ENCODE measurements at regions not wholly inside any gene's neighbourhood (a gene's known extent, or its start where the extent isn't known, plus 50 kb on each side); places are given as distances from the start of the nearest gene placed in this dataset.

GRCh38 chr20:16171180-16171579 lies 402.1 kb downstream of the KIF16B start:
- Histone ChIP-seq H3K4me1 (ENCODE audit: insufficient read depth, low read length) (no peaks in the 10 kb centered on the region), H3K36me3 (ENCODE audit: insufficient read depth, low read length) (no peaks in the 10 kb centered on the region), H3K4me3 (ENCODE audit: low read length) (no peak overlapping the region), H3K9me3 (ENCODE audit: low read length) (no peaks in the 10 kb centered on the region), H3K27me3 (ENCODE audit: insufficient read depth, low read length, poor library complexity, severe bottlenecking) (no peaks in the 10 kb centered on the region), H3K27ac (ENCODE audit: low read depth, low read length) (no peak overlapping the region)
- Mint-ChIP-seq H3K36me3 (no peaks in the 10 kb centered on the region), H3K4me3 (no peak overlapping the region), H3K27ac (no peak overlapping the region), H3K4me1 (no peaks in the 10 kb centered on the region), H3K9me3 (peaks cover 0 to 6% (median 3%) of the 10 kb centered on the region in 5 donors), H3K27me3 (no peaks in the 10 kb centered on the region)
- no peak for DNase-seq
- ChIA-PET POLR2A (no interaction called here), CTCF (no interaction called here)

GRCh38 chr20:16170406-16170971 lies 402.8 kb downstream of the KIF16B start:
- ChIA-PET POLR2A (no interaction called here), CTCF (no interaction called here)
- Histone ChIP-seq H3K27ac (ENCODE audit: low read depth, low read length) (no peak overlapping the region), H3K4me1 (ENCODE audit: insufficient read depth, low read length) (no peaks in the 10 kb centered on the region), H3K9me3 (ENCODE audit: low read length) (no peaks in the 10 kb centered on the region), H3K4me3 (ENCODE audit: low read length) (no peak overlapping the region), H3K36me3 (ENCODE audit: insufficient read depth, low read length) (no peaks in the 10 kb centered on the region), H3K27me3 (ENCODE audit: insufficient read depth, low read length, poor library complexity, severe bottlenecking) (no peaks in the 10 kb centered on the region)
- Mint-ChIP-seq H3K4me1 (no peaks in the 10 kb centered on the region), H3K9me3 (peaks cover 0 to 6% (median 3%) of the 10 kb centered on the region in 5 donors), H3K4me3 (no peak overlapping the region), H3K27ac (no peak overlapping the region), H3K36me3 (no peaks in the 10 kb centered on the region), H3K27me3 (no peaks in the 10 kb centered on the region)
- DNase-seq = no peak

- Histone ChIP-seq H3K36me3 (ENCODE audit: insufficient read depth, low read length) (no peaks in the 10 kb centered on the region), H3K27ac (ENCODE audit: low read depth, low read length) (no peak overlapping the region), H3K4me1 (ENCODE audit: insufficient read depth, low read length) (no peaks in the 10 kb centered on the region), H3K4me3 (ENCODE audit: low read length) (no peak overlapping the region), H3K27me3 (ENCODE audit: insufficient read depth, low read length, poor library complexity, severe bottlenecking) (no peaks in the 10 kb centered on the region), H3K9me3 (ENCODE audit: low read length) (no peaks in the 10 kb centered on the region)
- Mint-ChIP-seq H3K9me3 (peaks cover 2 to 6% (median 5%) of the 10 kb centered on the region in 5 donors), H3K27me3 (peaks cover 0 to 2% of the 10 kb centered on the region in 2 donors), H3K4me3 (no peak overlapping the region), H3K27ac (no peak overlapping the region), H3K4me1 (no peaks in the 10 kb centered on the region), H3K36me3 (no peaks in the 10 kb centered on the region)
- CTCF ChIA-PET = no interaction called here
- DNase-seq = no peak
- POLR2A ChIA-PET = no interaction called here
These were observed 405.7 kb downstream of the KIF16B start for GRCh38 chr20:16167423-16168130.

GRCh38 chr20:16166737-16167136 lies 406.5 kb downstream of the KIF16B start:
- H3K27ac ChIP-seq (ENCODE audit: low read depth, low read length) = no peak overlapping the region
- no peaks in the 10 kb centered on the region for H3K9me3 ChIP-seq (ENCODE audit: low read length)
- H3K36me3 Mint-ChIP-seq = no peaks in the 10 kb centered on the region
- no peak for DNase-seq
- ChIA-PET POLR2A (no interaction called here), CTCF (no interaction called here)
- no peaks in the 10 kb centered on the region for H3K4me1 ChIP-seq (ENCODE audit: insufficient read depth, low read length)
- H3K36me3 ChIP-seq (ENCODE audit: insufficient read depth, low read length) = no peaks in the 10 kb centered on the region
- H3K4me3 Mint-ChIP-seq = no peak overlapping the region
- H3K4me3 ChIP-seq (ENCODE audit: low read length) = no peak overlapping the region
- H3K27me3 Mint-ChIP-seq = peaks cover 0 to 2% of the 10 kb centered on the region in 2 donors
- H3K27ac Mint-ChIP-seq = no peak overlapping the region
- peaks cover 2 to 9% (median 5%) of the 10 kb centered on the region in 5 donors for H3K9me3 Mint-ChIP-seq
- H3K27me3 ChIP-seq (ENCODE audit: insufficient read depth, low read length, poor library complexity, severe bottlenecking) = no peaks in the 10 kb centered on the region
- H3K4me1 Mint-ChIP-seq = no peaks in the 10 kb centered on the region

- Mint-ChIP-seq H3K4me3 (no peak overlapping the region), H3K27ac (no peak overlapping the region), H3K9me3 (peaks cover 3 to 9% (median 5%) of the 10 kb centered on the region in 5 donors), H3K4me1 (no peaks in the 10 kb centered on the region), H3K27me3 (no peaks in the 10 kb centered on the region), H3K36me3 (no peaks in the 10 kb centered on the region)
- Histone ChIP-seq H3K9me3 (ENCODE audit: low read length) (no peaks in the 10 kb centered on the region), H3K4me3 (ENCODE audit: low read length) (no peak overlapping the region), H3K36me3 (ENCODE audit: insufficient read depth, low read length) (no peaks in the 10 kb centered on the region), H3K27me3 (ENCODE audit: insufficient read depth, low read length, poor library complexity, severe bottlenecking) (no peaks in the 10 kb centered on the region), H3K4me1 (ENCODE audit: insufficient read depth, low read length) (no peaks in the 10 kb centered on the region), H3K27ac (ENCODE audit: low read depth, low read length) (no peak overlapping the region)
- DNase-seq = no peak
- ChIA-PET CTCF (no interaction called here), POLR2A (no interaction called here)
These were observed 414.3 kb downstream of the KIF16B start for GRCh38 chr20:16158976-16159286.

- no peaks in the 10 kb centered on the region for H3K4me1 ChIP-seq (ENCODE audit: insufficient read depth, low read length)
- ChIA-PET POLR2A (no interaction called here), CTCF (no interaction called here)
- Mint-ChIP-seq H3K4me1 (no peaks in the 10 kb centered on the region), H3K4me3 (no peak overlapping the region), H3K27me3 (no peaks in the 10 kb centered on the region), H3K9me3 (peaks cover 4 to 11% (median 6%) of the 10 kb centered on the region in 5 donors), H3K36me3 (no peaks in the 10 kb centered on the region), H3K27ac (no peak overlapping the region)
- H3K27me3 ChIP-seq (ENCODE audit: insufficient read depth, low read length, poor library complexity, severe bottlenecking) = no peaks in the 10 kb centered on the region
- H3K27ac ChIP-seq (ENCODE audit: low read depth, low read length) = no peak overlapping the region
- no peaks in the 10 kb centered on the region for H3K36me3 ChIP-seq (ENCODE audit: insufficient read depth, low read length)
- no peak for DNase-seq
- no peak overlapping the region for H3K4me3 ChIP-seq (ENCODE audit: low read length)
- H3K9me3 ChIP-seq (ENCODE audit: low read length) = no peaks in the 10 kb centered on the region
These were observed 414.9 kb downstream of the KIF16B start for GRCh38 chr20:16158090-16158975.

GRCh38 chr20:16147916-16148315 lies 425.3 kb downstream of the KIF16B start:
- no peaks in the 10 kb centered on the region for H3K4me1 ChIP-seq (ENCODE audit: insufficient read depth, low read length)
- POLR2A ChIA-PET = no interaction called here
- Mint-ChIP-seq H3K27me3 (peaks cover 0 to 2% of the 10 kb centered on the region in 2 donors), H3K36me3 (no peaks in the 10 kb centered on the region), H3K4me1 (no peaks in the 10 kb centered on the region), H3K27ac (no peak overlapping the region), H3K9me3 (peaks cover 6 to 28% (median 11%) of the 10 kb centered on the region in 5 donors), H3K4me3 (no peak overlapping the region)
- H3K27ac ChIP-seq (ENCODE audit: low read depth, low read length) = no peak overlapping the region
- no peak for DNase-seq
- H3K27me3 ChIP-seq (ENCODE audit: insufficient read depth, low read length, poor library complexity, severe bottlenecking) = no peaks in the 10 kb centered on the region
- CTCF ChIA-PET = no interaction called here
- H3K9me3 ChIP-seq (ENCODE audit: low read length) = no peaks in the 10 kb centered on the region
- no peak overlapping the region for H3K4me3 ChIP-seq (ENCODE audit: low read length)
- H3K36me3 ChIP-seq (ENCODE audit: insufficient read depth, low read length) = no peaks in the 10 kb centered on the region

GRCh38 chr20:16147216-16147615 lies 426.0 kb downstream of the KIF16B start:
- no peak overlapping the region for H3K4me3 Mint-ChIP-seq
- POLR2A ChIA-PET = no interaction called here
- DNase-seq = no peak
- Histone ChIP-seq H3K36me3 (ENCODE audit: insufficient read depth, low read length) (no peaks in the 10 kb centered on the region), H3K27ac (ENCODE audit: low read depth, low read length) (no peak overlapping the region), H3K9me3 (ENCODE audit: low read length) (no peaks in the 10 kb centered on the region), H3K4me3 (ENCODE audit: low read length) (no peak overlapping the region), H3K4me1 (ENCODE audit: insufficient read depth, low read length) (no peaks in the 10 kb centered on the region), H3K27me3 (ENCODE audit: insufficient read depth, low read length, poor library complexity, severe bottlenecking) (no peaks in the 10 kb centered on the region)
- no peaks in the 10 kb centered on the region for H3K36me3 Mint-ChIP-seq
- no peak overlapping the region for H3K27ac Mint-ChIP-seq
- CTCF ChIA-PET = no interaction called here
- peaks cover 5 to 31% (median 10%) of the 10 kb centered on the region in 5 donors for H3K9me3 Mint-ChIP-seq
- peaks cover 0 to 2% of the 10 kb centered on the region in 2 donors for H3K27me3 Mint-ChIP-seq
- no peaks in the 10 kb centered on the region for H3K4me1 Mint-ChIP-seq

Measured in CD8-positive, alpha-beta memory T cell (primary cell).